ENCODE measurements at regions not wholly inside any gene's neighbourhood (a gene's known extent, or its start where the extent isn't known, plus 50 kb on each side); places are given as distances from the start of the nearest gene placed in this dataset.

GRCh38 chr11:69975822-69976221, 102.3 kb upstream of the ANO1 start:
- TF ChIP-seq POLR2A (IDR thresholded peaks at IDR 0.05) (no peak), EP300 (IDR thresholded peaks at IDR 0.05) (no peak), CTCF (IDR thresholded peaks at IDR 0.05) (no peak)

All from ovary (tissue), 3 donors.